Transverse colon (tissue), 4 donors: ENCODE measurements at regions not wholly inside any gene's neighbourhood (a gene's known extent, or its start where the extent isn't known, plus 50 kb on each side); places are given as distances from the start of the nearest gene placed in this dataset.

ENCODE experiments used
- EP300 ChIP-seq: sonication (generic); formaldehyde crosslinking; IDR thresholded peaks from one replicate; pipeline ENCODE4 v1.6.1; 2017; ENCODE audit warnings: antibody characterized with exemption, low read depth
- POLR2A ChIP-seq: fragments of 450-650 bp; IDR thresholded peaks from one replicate; pipeline ENCODE4 v1.6.1; 2016; ENCODE audit warnings: antibody characterized with exemption, mild to moderate bottlenecking, moderate library complexity
- POLR2AphosphoS5 ChIP-seq, 3 donors: sonication (generic); formaldehyde crosslinking; IDR thresholded peaks; one replicate each; pipeline ENCODE4 v1.6.1; 2016; ENCODE audit warnings: antibody characterized with exemption in 3 of 3
- TF ChIP-seq, protein P1 (sequence below), 5 experiments: fragments of 200-600 bp in 3 of 5; fragments of 450-650 bp in 2 of 5; sonication (generic) in 3 of 5; IDR thresholded peaks; 1 replicate in 2 of 5; 2 replicates in 3 of 5; pipeline ENCODE4 v1.5.1; 2016 to 2017; ENCODE audit warnings: antibody characterized with exemption in 5 of 5, inconsistent platforms in 3 of 5, mild to moderate bottlenecking in 2 of 5, moderate library complexity in 1 of 5

GRCh38 chr2:151021747-151022452 is 239.8 kb downstream of the RBM43 start:
- TF ChIP-seq, protein P1, sequence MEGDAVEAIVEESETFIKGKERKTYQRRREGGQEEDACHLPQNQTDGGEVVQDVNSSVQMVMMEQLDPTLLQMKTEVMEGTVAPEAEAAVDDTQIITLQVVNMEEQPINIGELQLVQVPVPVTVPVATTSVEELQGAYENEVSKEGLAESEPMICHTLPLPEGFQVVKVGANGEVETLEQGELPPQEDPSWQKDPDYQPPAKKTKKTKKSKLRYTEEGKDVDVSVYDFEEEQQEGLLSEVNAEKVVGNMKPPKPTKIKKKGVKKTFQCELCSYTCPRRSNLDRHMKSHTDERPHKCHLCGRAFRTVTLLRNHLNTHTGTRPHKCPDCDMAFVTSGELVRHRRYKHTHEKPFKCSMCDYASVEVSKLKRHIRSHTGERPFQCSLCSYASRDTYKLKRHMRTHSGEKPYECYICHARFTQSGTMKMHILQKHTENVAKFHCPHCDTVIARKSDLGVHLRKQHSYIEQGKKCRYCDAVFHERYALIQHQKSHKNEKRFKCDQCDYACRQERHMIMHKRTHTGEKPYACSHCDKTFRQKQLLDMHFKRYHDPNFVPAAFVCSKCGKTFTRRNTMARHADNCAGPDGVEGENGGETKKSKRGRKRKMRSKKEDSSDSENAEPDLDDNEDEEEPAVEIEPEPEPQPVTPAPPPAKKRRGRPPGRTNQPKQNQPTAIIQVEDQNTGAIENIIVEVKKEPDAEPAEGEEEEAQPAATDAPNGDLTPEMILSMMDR (IDR thresholded peaks at IDR 0.05), result no peak
- no peak for TF ChIP-seq POLR2A
- TF ChIP-seq EP300, result no peak
- TF ChIP-seq POLR2AphosphoS5 (IDR thresholded peaks at IDR 0.05), result no peak
